ENCODE measurements at regions not wholly inside any gene's neighbourhood (a gene's known extent, or its start where the extent isn't known, plus 50 kb on each side); places are given as distances from the start of the nearest gene placed in this dataset.

DNA sequence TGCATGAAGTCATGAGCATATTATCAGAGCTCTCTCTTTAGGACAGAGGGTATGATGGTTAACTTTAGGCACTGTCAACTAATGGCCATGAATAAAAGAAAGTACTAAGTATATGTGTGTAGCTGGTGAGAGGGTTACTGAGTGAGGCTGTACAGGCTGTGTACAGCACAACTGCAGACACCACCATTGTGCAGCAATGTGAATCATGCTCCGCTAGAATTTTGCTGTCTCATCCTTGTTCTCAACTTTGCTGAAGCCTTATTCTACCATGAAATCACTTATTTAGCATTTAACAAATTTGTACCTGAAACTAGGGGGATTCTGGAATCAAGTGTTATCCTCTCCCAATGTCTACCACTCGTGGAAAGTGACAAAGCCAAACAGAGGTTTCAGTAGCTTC is 414.9 kb downstream of the PLCL1 start:
- TF ChIP-seq, protein P1, sequence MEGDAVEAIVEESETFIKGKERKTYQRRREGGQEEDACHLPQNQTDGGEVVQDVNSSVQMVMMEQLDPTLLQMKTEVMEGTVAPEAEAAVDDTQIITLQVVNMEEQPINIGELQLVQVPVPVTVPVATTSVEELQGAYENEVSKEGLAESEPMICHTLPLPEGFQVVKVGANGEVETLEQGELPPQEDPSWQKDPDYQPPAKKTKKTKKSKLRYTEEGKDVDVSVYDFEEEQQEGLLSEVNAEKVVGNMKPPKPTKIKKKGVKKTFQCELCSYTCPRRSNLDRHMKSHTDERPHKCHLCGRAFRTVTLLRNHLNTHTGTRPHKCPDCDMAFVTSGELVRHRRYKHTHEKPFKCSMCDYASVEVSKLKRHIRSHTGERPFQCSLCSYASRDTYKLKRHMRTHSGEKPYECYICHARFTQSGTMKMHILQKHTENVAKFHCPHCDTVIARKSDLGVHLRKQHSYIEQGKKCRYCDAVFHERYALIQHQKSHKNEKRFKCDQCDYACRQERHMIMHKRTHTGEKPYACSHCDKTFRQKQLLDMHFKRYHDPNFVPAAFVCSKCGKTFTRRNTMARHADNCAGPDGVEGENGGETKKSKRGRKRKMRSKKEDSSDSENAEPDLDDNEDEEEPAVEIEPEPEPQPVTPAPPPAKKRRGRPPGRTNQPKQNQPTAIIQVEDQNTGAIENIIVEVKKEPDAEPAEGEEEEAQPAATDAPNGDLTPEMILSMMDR (IDR thresholded peaks at IDR 0.05; ENCODE audit: poor library complexity) = no peak
- TF ChIP-seq EZH2 (IDR thresholded peaks at IDR 0.05; ENCODE audit: borderline replicate concordance) = no peak

Data from hepatocyte (in vitro differentiated cells).